Choroid plexus epithelial cell (primary cell): ENCODE measurements at regions not wholly inside any gene's neighbourhood (a gene's known extent, or its start where the extent isn't known, plus 50 kb on each side); places are given as distances from the start of the nearest gene placed in this dataset.

Experiments used
- DNase-seq: peaks from one replicate; pipeline ENCODE4 v3.0.0-alpha.2; 2010; ENCODE audit warnings: low read depth
- H3K4me3 ChIP-seq: 2 replicates; pipeline ENCODE4 v1.5.1; 2011; ENCODE audit warnings: low read depth, mild to moderate bottlenecking, control low read depth, low read length, moderate library complexity
- TF ChIP-seq, protein P1 (sequence below): conservative IDR thresholded peaks from 2 replicates; pipeline ENCODE4 v1.5.1; 2011; ENCODE audit warnings: low read depth, mild to moderate bottlenecking, control low read depth, inconsistent platforms, low read length, moderate library complexity

DNA sequence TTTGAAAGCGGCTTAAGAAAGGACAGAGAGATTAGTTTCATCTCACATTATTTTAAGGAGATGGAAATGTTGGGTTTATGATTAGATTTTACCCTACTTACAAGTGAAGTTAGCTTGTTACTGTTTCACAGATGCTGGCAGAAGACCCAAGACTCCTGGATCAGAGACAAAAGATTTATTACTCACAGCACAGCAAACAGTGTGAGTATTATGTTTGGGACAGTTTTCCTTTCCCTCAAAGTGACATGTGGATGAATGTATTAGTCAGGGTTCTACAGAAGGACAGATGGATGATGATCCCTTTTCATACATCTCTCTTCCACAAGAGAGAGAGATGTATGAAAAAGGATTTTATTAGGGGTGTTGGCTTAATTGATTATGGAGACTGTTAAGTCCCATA is 281.8 kb upstream of the CDH2 start:
- no peak for DNase-seq
- H3K4me3 ChIP-seq: no peak overlapping the region
- TF ChIP-seq, protein P1, sequence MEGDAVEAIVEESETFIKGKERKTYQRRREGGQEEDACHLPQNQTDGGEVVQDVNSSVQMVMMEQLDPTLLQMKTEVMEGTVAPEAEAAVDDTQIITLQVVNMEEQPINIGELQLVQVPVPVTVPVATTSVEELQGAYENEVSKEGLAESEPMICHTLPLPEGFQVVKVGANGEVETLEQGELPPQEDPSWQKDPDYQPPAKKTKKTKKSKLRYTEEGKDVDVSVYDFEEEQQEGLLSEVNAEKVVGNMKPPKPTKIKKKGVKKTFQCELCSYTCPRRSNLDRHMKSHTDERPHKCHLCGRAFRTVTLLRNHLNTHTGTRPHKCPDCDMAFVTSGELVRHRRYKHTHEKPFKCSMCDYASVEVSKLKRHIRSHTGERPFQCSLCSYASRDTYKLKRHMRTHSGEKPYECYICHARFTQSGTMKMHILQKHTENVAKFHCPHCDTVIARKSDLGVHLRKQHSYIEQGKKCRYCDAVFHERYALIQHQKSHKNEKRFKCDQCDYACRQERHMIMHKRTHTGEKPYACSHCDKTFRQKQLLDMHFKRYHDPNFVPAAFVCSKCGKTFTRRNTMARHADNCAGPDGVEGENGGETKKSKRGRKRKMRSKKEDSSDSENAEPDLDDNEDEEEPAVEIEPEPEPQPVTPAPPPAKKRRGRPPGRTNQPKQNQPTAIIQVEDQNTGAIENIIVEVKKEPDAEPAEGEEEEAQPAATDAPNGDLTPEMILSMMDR: no peak

DNA sequence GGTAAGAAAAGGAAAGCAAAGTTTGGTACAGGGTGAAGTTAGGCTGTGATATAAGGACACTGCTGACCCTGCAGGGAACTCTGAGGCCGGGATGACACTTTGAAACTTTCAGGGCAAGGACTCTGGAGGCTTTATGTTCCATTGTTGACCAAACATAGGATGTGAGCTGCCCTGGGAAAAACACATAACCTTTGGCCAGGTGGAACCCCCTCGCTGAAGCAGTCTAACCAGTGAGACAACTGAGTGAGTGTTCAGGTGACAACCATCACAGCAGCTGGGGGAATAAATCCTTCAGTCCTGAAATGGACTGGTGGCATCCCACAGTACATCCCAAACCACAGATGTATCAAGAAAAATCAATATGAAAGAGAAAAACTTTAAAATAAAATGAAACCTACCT is 280.9 kb upstream of the CDH2 start:
- H3K4me3 ChIP-seq: no peak overlapping the region
- TF ChIP-seq, protein P1: no peak
- no peak for DNase-seq

DNA sequence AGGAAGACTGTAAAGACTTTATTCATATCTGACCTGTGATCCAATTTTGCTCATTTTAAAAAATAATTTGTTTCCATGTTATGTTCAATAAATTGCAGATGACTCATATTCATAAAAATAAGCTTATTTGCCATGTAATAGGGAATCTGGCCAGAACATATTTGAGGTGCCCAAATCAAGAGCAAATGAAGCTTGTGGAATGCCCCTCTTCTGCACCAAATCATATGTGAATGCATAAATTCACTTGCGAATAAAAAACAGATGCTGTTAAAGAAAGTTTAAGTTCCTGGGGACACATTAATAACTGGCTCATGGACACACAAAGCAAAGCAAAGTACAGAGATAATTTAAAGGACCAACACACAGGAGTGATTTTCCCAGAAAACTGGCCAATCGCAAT is 279.0 kb upstream of the CDH2 start:
- peak; percentile 3 for DNase-seq
- no peak overlapping the region for H3K4me3 ChIP-seq
- TF ChIP-seq, protein P1: no peak

DNA sequence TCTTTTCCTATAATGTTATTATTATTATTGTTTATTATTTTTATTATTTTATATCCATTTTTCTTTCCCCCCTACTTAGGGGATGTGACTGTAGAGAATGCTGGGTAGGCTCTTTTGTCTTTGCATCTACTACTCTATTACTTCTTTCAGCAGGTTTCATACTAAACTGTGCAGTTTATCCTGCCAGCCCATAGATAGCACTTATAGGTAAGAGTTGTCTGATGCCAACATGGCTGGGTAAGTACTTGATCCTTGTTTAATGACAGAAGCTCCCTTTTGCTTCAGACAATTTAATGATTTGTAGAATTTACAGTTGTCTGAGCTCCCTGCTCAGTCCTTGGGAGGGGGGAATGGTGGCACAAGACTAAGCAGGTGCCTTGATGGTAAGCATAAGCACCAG is 262.9 kb upstream of the CDH2 start:
- no peak overlapping the region for H3K4me3 ChIP-seq
- peak; percentile 57 for DNase-seq

DNA sequence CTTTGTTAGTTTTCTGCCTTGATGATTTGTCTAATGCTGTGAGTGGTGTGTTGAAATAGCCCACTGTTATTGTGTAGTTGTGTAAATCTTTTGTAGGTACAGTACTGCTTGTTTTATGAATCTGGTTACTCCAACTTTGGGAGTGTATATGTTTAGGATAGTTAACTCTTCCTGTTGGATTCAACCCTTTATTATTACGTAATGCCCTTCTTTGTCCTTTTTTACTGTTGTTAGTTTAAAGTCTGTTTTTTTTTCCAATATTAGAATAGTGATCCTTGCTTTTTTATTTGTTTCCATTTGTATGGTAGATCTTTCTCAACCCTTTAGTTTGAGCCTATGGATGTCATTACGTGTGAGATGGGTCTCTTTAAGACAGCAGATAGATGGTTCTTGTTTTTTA is 261.5 kb upstream of the CDH2 start:
- TF ChIP-seq, protein P1: no peak
- no peak overlapping the region for H3K4me3 ChIP-seq
- DNase-seq: no peak

More for the DNA sequence above, 262.9 kb upstream of the CDH2 start:
- TF ChIP-seq, protein P1: peak; percentile 38

DNA sequence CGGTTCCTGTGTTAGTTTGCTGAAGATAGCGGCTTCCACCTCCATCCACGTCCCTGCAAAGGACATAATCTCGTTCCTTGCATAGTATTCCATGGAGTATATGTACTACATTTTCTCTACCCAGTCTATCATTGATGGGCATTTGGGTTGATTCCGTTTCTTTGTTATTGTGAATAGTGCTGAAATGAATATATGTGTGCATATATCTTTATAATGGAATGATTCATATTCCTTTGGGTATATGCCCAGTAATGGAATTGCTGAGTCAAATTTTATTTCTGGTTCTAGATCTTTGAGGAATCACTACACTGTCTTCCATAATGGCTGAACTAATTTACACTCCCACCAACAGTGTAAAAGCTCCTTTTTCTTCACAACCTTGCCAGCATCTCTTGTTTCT is 255.4 kb upstream of the CDH2 start:
- H3K4me3 ChIP-seq: no peak overlapping the region
- no peak for DNase-seq
- TF ChIP-seq, protein P1: no peak

DNA sequence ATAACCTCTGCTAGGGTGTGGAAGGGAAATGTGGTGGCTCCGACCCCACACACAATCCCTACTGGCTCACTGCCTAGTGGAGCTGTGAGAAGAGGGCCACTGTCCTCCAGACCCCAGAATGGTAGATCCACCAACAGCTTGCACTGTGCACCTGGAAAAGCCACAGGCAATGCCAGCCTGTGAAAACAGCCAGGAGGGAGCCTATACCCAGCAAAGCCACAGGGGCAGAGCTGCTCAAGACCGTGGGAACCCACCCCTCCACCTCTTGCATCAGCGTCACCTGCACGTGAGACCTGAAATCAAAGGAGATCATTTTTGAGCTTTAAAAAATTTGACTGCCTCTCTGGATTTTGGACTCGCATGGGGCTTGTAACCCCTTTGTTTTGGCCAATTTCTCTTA is 249.0 kb upstream of the CDH2 start:
- TF ChIP-seq, protein P1: no peak
- no peak overlapping the region for H3K4me3 ChIP-seq
- no peak for DNase-seq
